Body of pancreas (tissue), 4 donors: ENCODE measurements at regions not wholly inside any gene's neighbourhood (a gene's known extent, or its start where the extent isn't known, plus 50 kb on each side); places are given as distances from the start of the nearest gene placed in this dataset.

Experiments
- ATAC-seq: fragments of 150-250 bp; one replicate; pipeline ENCODE4 v1.9.1; 2016
- DNase-seq, 4 donors: peaks; one replicate each; pipeline ENCODE4 v3.0.0-alpha.2; 2019
- H3K27ac ChIP-seq, 4 donors: fragments of 200-600 bp; sonication (generic); 1 replicate in 3 of 4; 2 replicates in 1 of 4; pipeline versions ENCODE4 v1.5.1 to v1.6.1; 2016 to 2019; ENCODE audit warnings: mild to moderate bottlenecking in 1 of 4, mixed read lengths in 1 of 4, moderate library complexity in 1 of 4
- H3K27me3 ChIP-seq, 2 donors: fragments of 200-600 bp; sonication (generic); one replicate each; pipeline ENCODE4 v1.6.0; 2016; ENCODE audit warnings: mild to moderate bottlenecking in 1 of 2
- H3K36me3 ChIP-seq, 2 donors: fragments of 200-600 bp; sonication (generic); replicated peaks in 1 of 2; 2 replicates each; pipeline ENCODE4 v1.5.1; 2016; ENCODE audit warnings: low read depth in 2 of 2; ENCODE audit not compliant: insufficient read depth in 1 of 2
- H3K4me1 ChIP-seq: fragments of 200-600 bp; sonication (generic); one replicate; pipeline ENCODE4 v1.6.0; 2016
- H3K4me3 ChIP-seq, 2 donors: fragments of 200-600 bp; sonication (generic); 1 replicate in 1 of 2; 2 replicates in 1 of 2; pipeline ENCODE4 v1.5.1; 2016 to 2019
- H3K9me3 ChIP-seq, 3 donors: fragments of 200-600 bp; sonication (generic); 1 replicate in 2 of 3; 2 replicates in 1 of 3; pipeline ENCODE4 v1.5.1; 2016
- POLR2A ChIP-seq, 3 donors: fragments of 450-650 bp; IDR thresholded peaks; one replicate each; pipeline ENCODE4 v1.6.1; 2016; ENCODE audit warnings: antibody characterized with exemption in 3 of 3, mild to moderate bottlenecking in 2 of 3
- WGBS, 2 donors: methylation state at CpG; one replicate each; pipeline ENCODE4 v1.1.5; 2017; 5-methylcytosine and 5-hydroxymethylcytosine counted together
- intact Hi-C: fragments of 100-400 bp; cut with DNase I; formaldehyde crosslinking; loops from one replicate; pipeline ENCODE4 v1.15.1; 2023
- TF ChIP-seq, protein P1 (sequence below), 7 experiments: fragments of 450-650 bp in 4 of 7; fragments of 200-600 bp in 3 of 7; sonication (generic) in 3 of 7; IDR thresholded peaks; one replicate each; pipeline ENCODE4 v1.5.1; 2016 to 2019; ENCODE audit warnings: antibody characterized with exemption in 7 of 7

GRCh38 chr11:23179609-23180008, 319.3 kb upstream of the CCDC179 start:
- Histone ChIP-seq H3K9me3 (no peaks in the 10 kb centered on the region), H3K27me3 (no peaks in the 10 kb centered on the region), H3K4me3 (no peak overlapping the region), H3K4me1 (no peaks in the 10 kb centered on the region), H3K27ac (no peak overlapping the region), H3K36me3 (no peaks in the 10 kb centered on the region)
- WGBS, 2 donors = 66 to 72% methylated on average over 1 of the region's 1 CpG
- no peak for ATAC-seq
- TF ChIP-seq POLR2A (IDR thresholded peaks at IDR 0.05) = no peak
- TF ChIP-seq, protein P1, sequence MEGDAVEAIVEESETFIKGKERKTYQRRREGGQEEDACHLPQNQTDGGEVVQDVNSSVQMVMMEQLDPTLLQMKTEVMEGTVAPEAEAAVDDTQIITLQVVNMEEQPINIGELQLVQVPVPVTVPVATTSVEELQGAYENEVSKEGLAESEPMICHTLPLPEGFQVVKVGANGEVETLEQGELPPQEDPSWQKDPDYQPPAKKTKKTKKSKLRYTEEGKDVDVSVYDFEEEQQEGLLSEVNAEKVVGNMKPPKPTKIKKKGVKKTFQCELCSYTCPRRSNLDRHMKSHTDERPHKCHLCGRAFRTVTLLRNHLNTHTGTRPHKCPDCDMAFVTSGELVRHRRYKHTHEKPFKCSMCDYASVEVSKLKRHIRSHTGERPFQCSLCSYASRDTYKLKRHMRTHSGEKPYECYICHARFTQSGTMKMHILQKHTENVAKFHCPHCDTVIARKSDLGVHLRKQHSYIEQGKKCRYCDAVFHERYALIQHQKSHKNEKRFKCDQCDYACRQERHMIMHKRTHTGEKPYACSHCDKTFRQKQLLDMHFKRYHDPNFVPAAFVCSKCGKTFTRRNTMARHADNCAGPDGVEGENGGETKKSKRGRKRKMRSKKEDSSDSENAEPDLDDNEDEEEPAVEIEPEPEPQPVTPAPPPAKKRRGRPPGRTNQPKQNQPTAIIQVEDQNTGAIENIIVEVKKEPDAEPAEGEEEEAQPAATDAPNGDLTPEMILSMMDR (IDR thresholded peaks at IDR 0.05) = no peak
- no peak for DNase-seq
- intact Hi-C loops = no loop called here

GRCh38 chr11:23181022-23181807, 320.9 kb upstream of the CCDC179 start:
- no peak overlapping the region for H3K4me3 ChIP-seq
- no peaks in the 10 kb centered on the region for H3K27me3 ChIP-seq
- ATAC-seq (no peak), DNase-seq (no peak)
- H3K4me1 ChIP-seq = no peaks in the 10 kb centered on the region
- no peak for TF ChIP-seq POLR2A (IDR thresholded peaks at IDR 0.05)
- TF ChIP-seq, protein P1 (IDR thresholded peaks at IDR 0.05) = no peak
- 77 to 81% methylated on average over 4 of the region's 4 CpGs for WGBS, 2 donors
- H3K36me3 ChIP-seq = no peaks in the 10 kb centered on the region
- no peaks in the 10 kb centered on the region for H3K9me3 ChIP-seq
- H3K27ac ChIP-seq = no peak overlapping the region
- intact Hi-C loops = no loop called here

DNA sequence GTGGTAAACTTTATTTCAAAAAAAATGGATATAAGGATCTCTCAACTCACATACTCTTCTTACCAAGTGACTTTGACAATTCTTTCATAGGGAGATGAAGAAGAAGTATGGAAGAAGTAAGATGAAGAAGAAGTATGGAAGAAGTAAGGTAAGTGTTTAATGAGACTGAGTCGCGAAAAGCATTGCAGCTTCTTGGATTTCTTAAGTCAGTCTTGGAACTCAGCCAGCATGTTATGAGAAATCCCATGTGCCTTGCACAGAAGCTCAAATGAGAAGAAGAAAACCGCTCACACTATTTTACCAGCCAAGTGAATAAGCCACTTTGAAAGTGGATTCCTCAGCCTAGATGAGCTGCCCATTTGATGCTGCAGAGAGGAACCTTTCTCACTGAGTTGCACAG, 332.0 kb upstream of the CCDC179 start:
- 75 to 78% methylated on average over 3 of the region's 3 CpGs for WGBS, 2 donors
- H3K27me3 ChIP-seq = no peaks in the 10 kb centered on the region
- DNase-seq = no peak
- no peak overlapping the region for H3K27ac ChIP-seq
- no peak for TF ChIP-seq POLR2A (IDR thresholded peaks at IDR 0.05)
- TF ChIP-seq, protein P1 (IDR thresholded peaks at IDR 0.05) = no peak
- no peaks in the 10 kb centered on the region for H3K9me3 ChIP-seq
- H3K4me1 ChIP-seq = no peaks in the 10 kb centered on the region
- intact Hi-C loops = no loop called here
- no peak for ATAC-seq
- H3K4me3 ChIP-seq = no peak overlapping the region
- H3K36me3 ChIP-seq = no peaks in the 10 kb centered on the region

DNA sequence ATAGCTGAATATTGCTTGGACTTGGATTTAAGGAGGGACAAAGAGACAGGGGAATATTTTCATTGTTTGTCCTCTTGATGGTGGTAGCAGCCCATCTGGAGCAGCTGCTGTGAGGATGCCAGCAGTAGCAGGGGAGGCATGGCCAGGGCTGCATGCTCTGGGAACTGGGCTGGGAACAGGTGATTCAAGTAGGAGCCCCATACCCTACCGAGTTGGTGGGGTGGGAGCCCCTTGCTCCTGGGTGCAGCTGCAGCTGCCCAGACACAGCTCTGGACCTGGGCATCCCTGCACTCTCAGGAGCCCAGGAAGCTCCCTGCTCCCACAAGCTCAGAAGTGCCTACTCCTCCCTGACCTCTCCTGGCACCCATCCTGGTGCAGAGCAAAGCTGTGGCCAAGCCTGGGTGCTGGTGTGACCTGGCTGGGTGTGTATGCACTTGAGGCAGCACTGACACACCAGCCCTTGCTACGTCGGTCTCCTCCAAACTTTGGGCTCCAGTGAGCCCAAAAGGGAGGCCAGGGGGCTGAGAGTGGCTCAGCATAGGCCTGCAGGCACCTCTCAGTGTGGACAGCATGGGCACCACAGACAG, 341.8 kb upstream of the CCDC179 start:
- TF ChIP-seq, protein P1 (IDR thresholded peaks at IDR 0.05) = no peak
- no peak for TF ChIP-seq POLR2A (IDR thresholded peaks at IDR 0.05)
- Histone ChIP-seq H3K36me3 (no peaks in the 10 kb centered on the region), H3K4me1 (no peaks in the 10 kb centered on the region), H3K27ac (no peak overlapping the region), H3K4me3 (no peak overlapping the region), H3K9me3 (peaks cover 0 to 16% (median 0%) of the 10 kb centered on the region in 3 donors), H3K27me3 (no peaks in the 10 kb centered on the region)
- ATAC-seq = no peak
- no peak for DNase-seq
- intact Hi-C loops = no loop called here
- WGBS, 2 donors = 40 to 67% methylated on average over 2 to 3 of the region's 3 CpGs
